ENCODE measurements at regions not wholly inside any gene's neighbourhood (a gene's known extent, or its start where the extent isn't known, plus 50 kb on each side); places are given as distances from the start of the nearest gene placed in this dataset.

DNA sequence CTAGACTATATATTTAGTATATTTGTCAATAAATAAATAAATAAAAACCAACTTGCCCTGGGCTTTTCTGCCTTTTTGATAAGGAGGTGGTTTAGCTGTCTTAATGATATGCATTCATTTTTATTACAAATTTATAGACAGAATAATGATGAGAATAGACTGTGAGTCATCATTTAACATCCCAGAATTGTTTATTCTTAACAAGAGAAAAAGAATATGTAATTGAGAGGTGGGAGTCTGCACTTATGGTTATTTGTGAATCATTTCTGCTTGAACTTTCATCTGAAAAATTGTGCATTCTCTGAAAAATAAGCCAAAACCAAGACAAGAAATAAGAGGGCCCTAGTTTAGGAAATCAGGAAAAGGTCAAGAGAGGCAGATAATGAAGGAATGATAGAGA lies 326.2 kb downstream of the COL11A1 start:
- DNase-seq (ENCODE audit: low read depth) = no peak
- TF ChIP-seq, protein P1, sequence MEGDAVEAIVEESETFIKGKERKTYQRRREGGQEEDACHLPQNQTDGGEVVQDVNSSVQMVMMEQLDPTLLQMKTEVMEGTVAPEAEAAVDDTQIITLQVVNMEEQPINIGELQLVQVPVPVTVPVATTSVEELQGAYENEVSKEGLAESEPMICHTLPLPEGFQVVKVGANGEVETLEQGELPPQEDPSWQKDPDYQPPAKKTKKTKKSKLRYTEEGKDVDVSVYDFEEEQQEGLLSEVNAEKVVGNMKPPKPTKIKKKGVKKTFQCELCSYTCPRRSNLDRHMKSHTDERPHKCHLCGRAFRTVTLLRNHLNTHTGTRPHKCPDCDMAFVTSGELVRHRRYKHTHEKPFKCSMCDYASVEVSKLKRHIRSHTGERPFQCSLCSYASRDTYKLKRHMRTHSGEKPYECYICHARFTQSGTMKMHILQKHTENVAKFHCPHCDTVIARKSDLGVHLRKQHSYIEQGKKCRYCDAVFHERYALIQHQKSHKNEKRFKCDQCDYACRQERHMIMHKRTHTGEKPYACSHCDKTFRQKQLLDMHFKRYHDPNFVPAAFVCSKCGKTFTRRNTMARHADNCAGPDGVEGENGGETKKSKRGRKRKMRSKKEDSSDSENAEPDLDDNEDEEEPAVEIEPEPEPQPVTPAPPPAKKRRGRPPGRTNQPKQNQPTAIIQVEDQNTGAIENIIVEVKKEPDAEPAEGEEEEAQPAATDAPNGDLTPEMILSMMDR (IDR thresholded peaks at IDR 0.05; ENCODE audit: low read depth, low read length, missing control alignments) = no peak
- H3K4me3 ChIP-seq (ENCODE audit: low read depth, low read length) = no peak overlapping the region

DNA sequence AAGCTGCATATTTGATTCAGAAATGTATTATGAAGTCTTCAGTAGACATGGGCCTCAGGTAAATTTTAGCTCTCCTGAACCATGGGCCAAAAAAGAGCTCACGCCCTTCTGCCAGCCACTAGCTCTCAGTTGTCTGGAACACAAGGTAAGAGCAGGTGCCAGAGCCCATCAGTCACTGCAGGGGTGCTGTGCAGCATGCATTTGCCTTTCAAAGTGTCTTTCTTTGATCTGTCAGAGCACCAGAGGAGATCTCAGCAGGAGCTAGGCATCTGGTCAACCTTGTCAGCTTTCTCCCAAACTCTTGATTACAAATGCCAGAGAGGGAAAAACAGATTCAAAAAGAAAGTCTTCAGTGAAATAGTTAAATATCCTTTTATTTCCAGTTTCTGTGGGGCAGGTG lies 332.3 kb downstream of the COL11A1 start:
- TF ChIP-seq, protein P1 (IDR thresholded peaks at IDR 0.05; ENCODE audit: low read depth, low read length, missing control alignments) = no peak
- H3K4me3 ChIP-seq (ENCODE audit: low read depth, low read length) = no peak overlapping the region
- no peak for DNase-seq (ENCODE audit: low read depth)

DNA sequence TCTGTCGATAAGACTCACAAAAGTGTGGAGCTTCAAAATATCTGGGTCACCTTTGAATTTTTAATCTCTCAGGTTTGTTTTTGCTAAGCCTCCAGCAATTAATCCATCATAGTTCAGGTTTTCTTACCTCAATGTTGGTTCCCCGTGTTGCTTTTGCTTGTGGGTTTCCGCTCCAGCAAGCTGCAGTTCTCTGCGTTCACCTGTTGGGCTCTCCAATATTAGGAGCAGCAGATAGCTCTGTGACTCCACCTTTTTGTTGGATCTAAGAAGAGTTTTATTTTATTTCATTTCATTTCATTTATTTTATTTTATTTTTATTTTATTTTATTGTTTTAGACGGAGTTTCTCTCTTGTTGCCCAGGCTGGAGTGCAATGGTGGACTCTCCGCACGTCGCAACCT lies 335.5 kb downstream of the COL11A1 start:
- DNase-seq (ENCODE audit: low read depth) = no peak
- no peak overlapping the region for H3K4me3 ChIP-seq (ENCODE audit: low read depth, low read length)
- TF ChIP-seq, protein P1 (IDR thresholded peaks at IDR 0.05; ENCODE audit: low read depth, low read length, missing control alignments) = no peak

DNA sequence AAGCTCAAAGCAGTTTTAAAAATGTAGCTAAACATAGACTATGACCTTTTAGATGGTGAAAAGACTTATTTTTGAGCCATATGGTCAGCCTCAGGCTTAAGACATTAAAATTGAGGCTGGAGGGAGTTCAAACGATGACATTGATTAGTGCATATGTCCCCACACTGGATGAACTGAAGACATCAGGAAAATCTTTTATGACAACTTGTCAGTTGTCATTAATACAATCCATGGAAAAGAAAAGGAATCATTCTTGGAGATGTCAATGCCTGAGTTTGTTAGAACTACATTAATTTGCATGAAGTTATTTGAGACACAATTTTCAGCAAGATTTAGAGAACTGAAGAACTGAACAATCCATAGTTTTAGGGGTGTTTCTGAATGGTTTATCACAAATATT lies 349.9 kb downstream of the COL11A1 start:
- no peak overlapping the region for H3K4me3 ChIP-seq (ENCODE audit: low read depth, low read length)
- TF ChIP-seq, protein P1 (IDR thresholded peaks at IDR 0.05; ENCODE audit: low read depth, low read length, missing control alignments) = no peak
- DNase-seq (ENCODE audit: low read depth) = no peak

DNA sequence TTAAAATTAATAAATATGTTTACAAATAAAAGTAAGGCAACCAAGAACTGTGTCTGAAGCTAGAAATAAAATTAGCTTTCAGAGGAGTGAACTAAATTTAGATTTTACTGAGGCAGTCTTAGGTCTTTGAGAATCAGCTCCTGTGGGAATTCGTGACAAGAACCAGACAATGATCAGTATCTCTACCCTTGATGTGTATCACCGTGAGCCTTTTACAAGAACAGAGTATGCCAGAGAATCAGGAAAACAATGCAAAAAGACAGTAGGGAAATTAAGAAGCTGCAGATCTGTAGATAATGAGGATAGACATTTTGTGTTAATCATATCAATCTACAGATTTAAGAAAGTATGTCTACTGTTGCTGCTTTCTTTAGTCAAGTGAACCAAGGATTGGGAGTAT lies 351.0 kb downstream of the COL11A1 start:
- DNase-seq (ENCODE audit: low read depth) = no peak
- TF ChIP-seq, protein P1 (IDR thresholded peaks at IDR 0.05; ENCODE audit: low read depth, low read length, missing control alignments) = no peak
- H3K4me3 ChIP-seq (ENCODE audit: low read depth, low read length) = no peak overlapping the region

DNA sequence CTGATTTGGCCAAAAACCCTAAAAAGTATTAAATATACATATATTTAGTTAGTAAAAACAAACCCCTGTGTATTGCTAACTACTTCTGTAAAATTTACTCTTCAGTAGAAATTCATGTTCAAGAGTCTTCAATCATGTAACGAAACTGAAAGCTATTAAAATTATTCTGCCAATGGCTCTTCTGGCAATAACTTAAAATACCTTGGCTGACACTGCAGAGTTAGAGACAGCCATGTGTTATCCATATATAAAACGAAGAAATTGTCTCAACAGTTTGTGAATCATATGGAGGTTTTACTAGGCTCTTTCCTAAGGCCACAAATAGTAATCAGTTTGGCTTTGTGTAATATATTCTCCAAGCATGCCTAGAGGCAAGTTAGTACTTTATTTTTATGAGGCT lies 357.2 kb downstream of the COL11A1 start:
- H3K4me3 ChIP-seq (ENCODE audit: low read depth, low read length) = no peak overlapping the region
- no peak for DNase-seq (ENCODE audit: low read depth)
- TF ChIP-seq, protein P1 (IDR thresholded peaks at IDR 0.05; ENCODE audit: low read depth, low read length, missing control alignments) = no peak

DNA sequence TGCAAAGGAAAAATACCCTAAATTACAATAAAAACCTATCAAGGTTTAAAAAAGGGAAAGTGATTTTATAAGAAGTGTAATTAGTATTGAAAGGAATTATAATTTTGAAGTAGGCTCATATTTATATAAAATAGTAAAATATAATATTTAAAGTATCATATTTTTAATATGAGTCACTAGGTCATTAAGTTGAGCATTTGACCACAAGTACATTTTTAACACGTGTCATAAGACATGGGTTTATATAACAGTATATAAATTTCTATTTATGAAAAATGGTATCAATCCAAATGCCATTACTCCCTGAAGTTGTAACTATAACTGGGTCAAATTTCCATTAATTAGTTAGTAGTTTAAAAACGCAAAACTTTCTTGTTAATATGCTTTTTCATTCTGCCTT lies 365.9 kb downstream of the COL11A1 start:
- no peak overlapping the region for H3K4me3 ChIP-seq (ENCODE audit: low read depth, low read length)
- DNase-seq (ENCODE audit: low read depth) = no peak
- TF ChIP-seq, protein P1 (IDR thresholded peaks at IDR 0.05; ENCODE audit: low read depth, low read length, missing control alignments) = no peak

Measured in GM12864 (cell line).